Stimulated activated CD4-positive, alpha-beta T cell treated with anti-CD3 and anti-CD28 coated beads, Interleukin-2, amount 100 ng/mL, for 4 hours (primary cell): ENCODE measurements at regions not wholly inside any gene's neighbourhood (a gene's known extent, or its start where the extent isn't known, plus 50 kb on each side); places are given as distances from the start of the nearest gene placed in this dataset.
"Not testable (repeated sequence)": the region's sequence is repeated elsewhere in the genome, so short reads cannot be mapped to it uniquely, and the experiment has no call there.

ENCODE experiments used
- DNase-seq: peaks from one replicate; pipeline ENCODE4 v3.0.0-alpha.2; 2020; ENCODE audit warnings: low read depth

- not testable (repeated sequence) for DNase-seq
These were observed 104.3 kb downstream of the MTPN start for GRCh38 chr7:135872861-135873260.

GRCh38 chr7:135862586-135863340 is 114.2 kb upstream of the FAM180A start:
- DNase-seq = no peak

- no peak for DNase-seq
These were observed 110.9 kb upstream of the FAM180A start for GRCh38 chr7:135859538-135859937.

GRCh38 chr7:135858851-135859250 is 110.2 kb upstream of the FAM180A start:
- DNase-seq = no peak

- no peak for DNase-seq
These were observed 109.8 kb upstream of the FAM180A start for GRCh38 chr7:135858379-135858778.

GRCh38 chr7:135857519-135858274 is 109.1 kb upstream of the FAM180A start:
- no peak for DNase-seq

GRCh38 chr7:135856356-135857144 is 107.9 kb upstream of the FAM180A start:
- DNase-seq = no peak

- no peak for DNase-seq
These were observed 107.2 kb upstream of the FAM180A start for GRCh38 chr7:135855846-135856245.

- DNase-seq = no peak
These were observed 104.9 kb upstream of the FAM180A start for GRCh38 chr7:135853499-135853898.

- DNase-seq = no peak
These were observed 104.4 kb upstream of the FAM180A start for GRCh38 chr7:135853008-135853407.

- DNase-seq = no peak
These were observed 98.6 kb upstream of the FAM180A start for GRCh38 chr7:135847242-135847641.

- DNase-seq = no peak
These were observed 97.7 kb upstream of the FAM180A start for GRCh38 chr7:135846339-135846738.

- no peak for DNase-seq
These were observed 96.9 kb upstream of the FAM180A start for GRCh38 chr7:135845415-135846075.

- DNase-seq = no peak
These were observed 96.3 kb upstream of the FAM180A start for GRCh38 chr7:135844903-135845302.

- no peak for DNase-seq
These were observed 94.6 kb upstream of the FAM180A start for GRCh38 chr7:135843214-135843613.

- DNase-seq = no peak
These were observed 94.0 kb upstream of the FAM180A start for GRCh38 chr7:135842446-135843179.

- DNase-seq = no peak
These were observed 92.0 kb upstream of the FAM180A start for GRCh38 chr7:135840591-135840990.

GRCh38 chr7:135837675-135838074 is 89.1 kb upstream of the FAM180A start:
- DNase-seq = no peak

GRCh38 chr7:135834266-135834665 is 85.7 kb upstream of the FAM180A start:
- no peak for DNase-seq

GRCh38 chr7:135833642-135834041 is 85.0 kb upstream of the FAM180A start:
- no peak for DNase-seq

- no peak for DNase-seq
These were observed 83.0 kb upstream of the FAM180A start for GRCh38 chr7:135831455-135832195.
